VCaP (cell line): ENCODE measurements at regions not wholly inside any gene's neighbourhood (a gene's known extent, or its start where the extent isn't known, plus 50 kb on each side); places are given as distances from the start of the nearest gene placed in this dataset.

ENCODE experiments used
- H3K27ac ChIP-seq: fragments of 450-650 bp; 2 replicates; pipeline ENCODE4 v1.5.1; 2017
- TF ChIP-seq, protein P1 (sequence below): fragments of 450-650 bp; conservative IDR thresholded peaks from 2 replicates; pipeline ENCODE4 v1.5.1; 2017; ENCODE audit warnings: mild to moderate bottlenecking, moderate library complexity

DNA sequence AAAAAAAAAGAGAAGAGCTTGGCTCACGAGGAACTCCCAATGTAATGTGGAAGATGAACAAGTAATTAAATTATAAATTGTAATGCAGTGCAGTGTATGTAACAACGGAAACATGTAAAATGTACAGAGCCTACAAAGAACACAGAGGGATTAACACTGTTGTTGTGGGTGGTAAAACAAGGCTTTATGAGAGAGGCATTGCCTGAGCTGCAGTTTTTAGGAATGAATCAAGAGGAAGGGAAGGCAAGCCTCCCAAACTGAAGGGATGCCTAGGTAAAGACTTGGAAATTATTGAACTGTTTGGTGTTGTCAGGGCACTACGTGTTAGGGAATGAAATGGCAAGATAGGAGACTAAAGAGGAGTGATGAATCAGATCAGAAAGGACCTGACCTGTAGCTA lies 213.7 kb downstream of the HTR7 start:
- TF ChIP-seq, protein P1, sequence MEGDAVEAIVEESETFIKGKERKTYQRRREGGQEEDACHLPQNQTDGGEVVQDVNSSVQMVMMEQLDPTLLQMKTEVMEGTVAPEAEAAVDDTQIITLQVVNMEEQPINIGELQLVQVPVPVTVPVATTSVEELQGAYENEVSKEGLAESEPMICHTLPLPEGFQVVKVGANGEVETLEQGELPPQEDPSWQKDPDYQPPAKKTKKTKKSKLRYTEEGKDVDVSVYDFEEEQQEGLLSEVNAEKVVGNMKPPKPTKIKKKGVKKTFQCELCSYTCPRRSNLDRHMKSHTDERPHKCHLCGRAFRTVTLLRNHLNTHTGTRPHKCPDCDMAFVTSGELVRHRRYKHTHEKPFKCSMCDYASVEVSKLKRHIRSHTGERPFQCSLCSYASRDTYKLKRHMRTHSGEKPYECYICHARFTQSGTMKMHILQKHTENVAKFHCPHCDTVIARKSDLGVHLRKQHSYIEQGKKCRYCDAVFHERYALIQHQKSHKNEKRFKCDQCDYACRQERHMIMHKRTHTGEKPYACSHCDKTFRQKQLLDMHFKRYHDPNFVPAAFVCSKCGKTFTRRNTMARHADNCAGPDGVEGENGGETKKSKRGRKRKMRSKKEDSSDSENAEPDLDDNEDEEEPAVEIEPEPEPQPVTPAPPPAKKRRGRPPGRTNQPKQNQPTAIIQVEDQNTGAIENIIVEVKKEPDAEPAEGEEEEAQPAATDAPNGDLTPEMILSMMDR, result no peak

DNA sequence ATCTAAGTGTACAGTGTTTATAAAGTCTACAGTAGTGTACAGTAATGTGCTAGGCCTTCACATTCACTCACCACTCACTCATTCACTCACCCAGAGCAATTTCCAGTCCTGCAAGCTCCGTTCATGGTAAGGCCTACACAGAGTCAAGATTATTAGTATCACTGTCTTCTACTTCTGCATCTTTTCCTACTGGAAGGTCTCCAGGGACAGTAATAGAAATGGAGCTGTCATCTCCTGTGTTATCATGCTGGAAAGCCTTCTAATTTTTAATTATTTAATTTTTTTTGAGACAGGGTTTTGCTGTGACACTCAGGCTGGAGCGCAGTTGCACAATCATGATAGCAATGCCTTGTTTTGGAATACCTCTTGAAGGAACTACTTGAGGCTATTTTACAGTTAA lies 207.0 kb downstream of the HTR7 start:
- TF ChIP-seq, protein P1, result no peak
- no peak overlapping the region for H3K27ac ChIP-seq

More for the DNA sequence above, 213.7 kb downstream of the HTR7 start:
- H3K27ac ChIP-seq, result no peak overlapping the region

DNA sequence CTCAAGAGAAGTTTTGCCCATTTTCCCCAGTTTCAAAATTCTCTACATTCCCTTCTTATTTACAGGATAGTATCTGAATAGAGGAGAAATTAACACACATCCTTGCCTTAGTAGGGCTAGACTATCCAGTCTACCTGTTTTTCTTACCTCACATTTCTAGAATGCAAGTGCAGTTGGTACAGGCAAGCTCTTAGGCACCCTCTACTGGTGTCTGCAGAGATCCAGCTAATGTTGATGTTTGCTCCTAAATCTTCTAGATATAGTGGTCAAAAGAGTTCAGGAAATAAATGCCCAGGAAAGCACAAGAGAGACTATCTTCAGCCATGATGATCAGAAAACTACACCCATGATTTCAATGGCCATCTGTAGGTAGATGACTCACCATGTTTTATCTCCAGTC lies 205.3 kb downstream of the HTR7 start:
- H3K27ac ChIP-seq, result no peak overlapping the region
- TF ChIP-seq, protein P1, result peak; percentile 64

DNA sequence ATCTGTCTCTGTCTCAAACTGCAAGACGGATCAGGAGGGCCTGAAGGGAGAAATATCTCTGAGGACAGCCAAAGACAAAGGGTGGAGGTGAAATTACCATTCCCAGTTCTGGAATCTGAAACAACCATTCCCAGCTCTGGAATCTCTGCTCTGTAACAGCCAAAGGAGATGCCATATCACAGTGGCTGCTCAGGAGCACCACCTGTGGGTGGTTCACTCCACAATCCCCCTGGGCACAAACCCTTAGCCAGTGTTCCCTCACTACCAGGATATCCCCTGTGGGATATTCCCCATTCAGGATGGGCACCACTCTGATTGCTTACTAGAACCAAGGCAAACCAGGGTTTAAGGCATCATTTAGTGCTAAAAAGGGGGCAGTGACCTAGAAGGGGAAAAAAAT lies 199.0 kb downstream of the HTR7 start:
- TF ChIP-seq, protein P1, result no peak; the same call in 1 of the 2 replicates
- no peak overlapping the region for H3K27ac ChIP-seq

DNA sequence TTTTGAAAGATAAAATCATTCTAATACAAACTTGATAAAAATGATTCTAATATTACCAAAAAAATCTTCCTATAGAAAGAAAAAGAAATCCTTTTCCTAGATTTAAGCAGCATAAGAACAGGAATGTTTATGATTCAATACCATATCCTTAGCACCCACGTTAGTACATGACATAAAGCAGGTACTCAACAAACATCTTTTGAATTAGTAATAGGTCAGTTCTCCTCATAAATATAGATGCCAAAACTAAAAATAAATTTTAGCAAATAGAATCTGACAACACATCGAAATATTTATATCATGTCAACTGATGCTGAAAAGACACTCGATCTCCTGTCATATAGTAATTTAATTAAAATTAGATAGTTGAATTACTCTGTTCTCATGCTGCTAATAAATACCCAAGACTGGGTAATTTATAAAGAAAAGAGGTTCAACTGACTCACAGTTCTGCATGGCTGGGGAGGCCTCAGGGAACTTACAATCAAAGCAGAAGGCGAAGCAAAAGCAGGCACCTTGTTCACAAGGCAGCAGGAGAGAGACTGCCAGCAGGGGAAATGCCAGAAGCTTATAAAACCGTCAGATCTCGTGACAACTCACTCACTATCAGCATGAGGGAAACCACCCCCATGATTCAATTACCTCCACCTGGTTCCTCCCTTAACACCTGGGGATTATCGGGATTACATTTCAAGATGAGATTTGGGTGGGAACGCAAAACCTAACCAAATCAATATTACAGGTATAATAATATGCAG lies 191.8 kb downstream of the HTR7 start:
- TF ChIP-seq, protein P1, result no peak
- peak overlapping the region; percentile 27; the same call in 1 of the 2 replicates for H3K27ac ChIP-seq

DNA sequence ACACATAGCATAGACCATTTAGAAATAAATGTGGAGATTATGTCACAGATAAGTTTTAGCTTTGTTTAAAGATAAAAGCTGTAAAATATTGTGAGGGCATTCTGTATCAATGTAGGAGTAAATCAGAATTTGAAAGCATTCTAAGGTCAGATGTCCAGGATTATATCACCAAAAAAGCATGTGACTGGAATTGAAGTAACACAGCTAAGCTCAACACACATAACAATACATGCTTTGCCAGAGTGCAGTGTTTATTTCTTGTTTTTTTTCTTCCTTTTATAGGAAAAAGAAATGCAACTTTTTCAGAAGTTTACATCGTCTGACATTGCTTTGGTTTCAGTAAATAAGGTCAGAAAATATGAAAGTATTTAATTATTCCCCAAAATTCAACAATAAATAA lies 183.4 kb downstream of the HTR7 start:
- TF ChIP-seq, protein P1, result no peak

DNA sequence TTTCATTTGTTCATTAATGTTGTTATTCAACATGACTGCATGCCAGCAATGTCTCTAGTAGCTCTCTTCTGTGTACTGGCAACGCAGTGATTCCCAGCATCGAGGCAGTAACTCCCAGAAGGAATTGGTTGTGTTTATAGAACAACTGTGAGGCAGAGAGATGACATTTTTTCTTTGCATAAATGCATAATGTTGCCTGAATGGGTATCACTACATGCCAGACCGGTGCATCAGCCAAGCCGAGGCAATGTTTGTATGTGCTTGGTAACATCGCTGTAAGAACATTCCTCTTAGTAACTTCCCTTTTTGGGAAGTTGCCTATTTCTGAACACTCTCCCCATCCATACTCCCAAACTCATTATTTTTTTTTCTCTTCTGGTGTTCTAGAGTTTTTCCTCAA lies 182.9 kb downstream of the HTR7 start:
- H3K27ac ChIP-seq, result no peak overlapping the region
- TF ChIP-seq, protein P1, result no peak

More for the DNA sequence above, 183.4 kb downstream of the HTR7 start:
- no peak overlapping the region for H3K27ac ChIP-seq
